Natural killer cell (primary cell): ENCODE measurements at regions not wholly inside any gene's neighbourhood (a gene's known extent, or its start where the extent isn't known, plus 50 kb on each side); places are given as distances from the start of the nearest gene placed in this dataset.

Experiments
- ATAC-seq, 3 donors: fragments of 150-1000 bp in 2 of 3; fragments of 200-7000 bp in 1 of 3; cut with Tn5 transposase; 1 replicate in 1 of 3; 2 replicates in 2 of 3; pipeline ENCODE4 v1.10.0; 2021; ENCODE audit warnings: mild to moderate bottlenecking in 2 of 3, moderate library complexity in 2 of 3
- DNase-seq, 2 donors: peaks; one replicate each; pipeline versions ENCODE4 v3.0.0 to v3.0.0-alpha.2; 2013 to 2021; ENCODE audit warnings: mixed read lengths in 1 of 2
- H3K27ac ChIP-seq: one replicate; pipeline ENCODE4 v1.5.1; 2013; ENCODE audit warnings: mild to moderate bottlenecking, low read length
- H3K27me3 ChIP-seq: one replicate; pipeline ENCODE4 v1.6.1; 2013; ENCODE audit warnings: low read length; ENCODE audit not compliant: control insufficient read depth, insufficient read depth
- H3K36me3 ChIP-seq: one replicate; pipeline ENCODE4 v1.6.1; 2013; ENCODE audit warnings: low read length; ENCODE audit not compliant: control insufficient read depth, insufficient read depth
- H3K4me1 ChIP-seq: one replicate; pipeline ENCODE4 v1.6.1; 2013; ENCODE audit warnings: low read length; ENCODE audit not compliant: control insufficient read depth, insufficient read depth
- H3K4me3 ChIP-seq: one replicate; pipeline ENCODE4 v1.5.1; 2013; ENCODE audit warnings: low read length
- H3K9me3 ChIP-seq: one replicate; pipeline ENCODE4 v1.6.1; 2013; ENCODE audit warnings: low read length; ENCODE audit not compliant: control insufficient read depth, insufficient read depth
- H3K27ac Mint-ChIP-seq, 2 donors: one replicate each; pipeline ENCODE4 v1.8.0; 2022; ENCODE audit warnings: mild to moderate bottlenecking in 2 of 2, mixed read lengths in 2 of 2, moderate library complexity in 1 of 2
- H3K27me3 Mint-ChIP-seq, 2 donors: one replicate each; pipeline ENCODE4 v1.8.0; 2022; ENCODE audit warnings: low read depth in 2 of 2, mixed read lengths in 2 of 2
- H3K36me3 Mint-ChIP-seq: one replicate; pipeline ENCODE4 v1.8.0; 2022; ENCODE audit warnings: mixed read lengths
- H3K4me1 Mint-ChIP-seq, 2 donors: one replicate each; pipeline ENCODE4 v1.8.0; 2022; ENCODE audit warnings: mixed read lengths in 2 of 2
- H3K4me3 Mint-ChIP-seq: one replicate; pipeline ENCODE4 v1.8.0; 2022; ENCODE audit warnings: mild to moderate bottlenecking, moderate library complexity, mixed read lengths
- H3K9me3 Mint-ChIP-seq, 2 donors: one replicate each; pipeline ENCODE4 v1.8.0; 2022; ENCODE audit warnings: mixed read lengths in 2 of 2
- CTCF ChIP-seq: fragments of 200-600 bp; IDR thresholded peaks from one replicate; pipeline ENCODE4 v1.8.0; 2022; ENCODE audit warnings: antibody characterized with exemption
- WGBS: methylation state at CpG from one replicate; pipeline ENCODE4 v1.1.7; 2013; ENCODE audit warnings: missing lambda C conversion rate; ENCODE audit not compliant: insufficient coverage; 5-methylcytosine and 5-hydroxymethylcytosine counted together
- intact Hi-C: fragments of 100-400 bp; cut with micrococcal nuclease; formaldehyde crosslinking; loops from one replicate; pipeline ENCODE4 v1.14.2; 2022

GRCh38 chr3:177358091-177358976, 161.1 kb upstream of the TBL1XR1 start:
- peak overlapping the region; percentile 95 for H3K4me3 Mint-ChIP-seq
- peaks cover 43% of the 10 kb centered on the region for H3K4me1 ChIP-seq
- peak overlapping the region; percentile 96 to 98 for H3K27ac Mint-ChIP-seq
- no peaks in the 10 kb centered on the region for H3K36me3 Mint-ChIP-seq
- no peaks in the 10 kb centered on the region for H3K27me3 ChIP-seq
- intact Hi-C loops, result loop anchor here (1.0 to 5.0 kb wide), 3 partner anchors 20 to 211 kb away; no protein-coding TSS in a partner anchor
- H3K4me1 Mint-ChIP-seq, result peaks cover 43 to 63% of the 10 kb centered on the region in 2 donors
- DNase-seq (peak; percentile 72 to 81), ATAC-seq (peak; percentile 59 to 80 (median 77))
- H3K36me3 ChIP-seq, result no peaks in the 10 kb centered on the region
- H3K9me3 ChIP-seq, result no peaks in the 10 kb centered on the region
- H3K27me3 Mint-ChIP-seq, result no peaks in the 10 kb centered on the region
- peak overlapping the region; percentile 36 for H3K4me3 ChIP-seq
- H3K9me3 Mint-ChIP-seq, result no peaks in the 10 kb centered on the region
- no peak for TF ChIP-seq CTCF
- WGBS, result 23% methylated on average over 10 of the region's 15 CpGs
- H3K27ac ChIP-seq, result peak overlapping the region; percentile 77

DNA sequence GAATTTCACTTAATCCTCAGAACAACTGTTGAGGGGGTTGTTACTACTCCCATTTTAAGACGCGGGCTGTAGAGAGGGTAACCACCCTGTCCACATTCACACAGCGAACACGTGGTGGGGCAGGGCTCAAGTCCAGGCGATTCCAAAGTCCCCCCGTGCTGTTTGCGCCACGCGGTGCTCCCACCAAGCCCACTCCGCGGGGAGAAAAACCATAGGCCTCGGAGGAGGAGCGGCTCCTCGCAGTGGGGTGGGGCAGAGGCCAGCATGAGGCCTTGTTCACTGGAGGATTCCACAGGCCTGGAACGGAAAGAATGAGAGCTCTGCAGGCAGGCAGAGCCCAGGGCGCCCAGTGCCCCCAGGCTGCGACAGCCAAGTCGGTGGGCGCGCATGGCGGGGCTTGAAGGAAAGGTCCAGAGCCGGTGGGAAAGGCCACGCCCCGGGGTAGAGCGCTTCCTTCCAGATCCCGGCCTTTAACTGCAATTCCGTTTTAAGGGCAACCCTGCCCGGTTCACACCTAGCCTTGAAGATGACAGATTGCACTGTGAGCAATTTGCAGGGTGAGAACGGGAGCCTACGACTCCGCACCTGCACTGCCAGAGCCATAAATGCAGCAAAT, 161.8 kb upstream of the TBL1XR1 start:
- peaks cover 43 to 63% of the 10 kb centered on the region in 2 donors for H3K4me1 Mint-ChIP-seq

GRCh38 chr3:177359593-177360357, 162.5 kb upstream of the TBL1XR1 start:
- H3K9me3 ChIP-seq, result no peaks in the 10 kb centered on the region
- under 1% methylated on average over 38 of the region's 40 CpGs for whole genome bisulfite sequencing
- H3K36me3 ChIP-seq, result no peaks in the 10 kb centered on the region
- Mint-ChIP-seq H3K27ac (peak overlapping the region; percentile 96 to 98), H3K4me3 (peak overlapping the region; percentile 95), H3K27me3 (no peaks in the 10 kb centered on the region), H3K9me3 (no peaks in the 10 kb centered on the region), H3K36me3 (no peaks in the 10 kb centered on the region), H3K4me1 (peaks cover 43 to 63% of the 10 kb centered on the region in 2 donors)
- no peaks in the 10 kb centered on the region for H3K27me3 ChIP-seq
- peak overlapping the region; percentile 60 for H3K4me3 ChIP-seq
- H3K27ac ChIP-seq, result peak overlapping the region; percentile 92
- TF ChIP-seq CTCF, result no peak
- intact Hi-C loops, result loop anchor here (1.0 to 5.0 kb wide), 6 partner anchors 161 to 320 kb away; no protein-coding TSS in a partner anchor
- DNase-seq (peak; percentile 97), ATAC-seq (peak; percentile 73 to 88 (median 74))
- H3K4me1 ChIP-seq, result peaks cover 43% of the 10 kb centered on the region

More for the DNA sequence above, 161.8 kb upstream of the TBL1XR1 start:
- peak overlapping the region; percentile 36 for H3K4me3 ChIP-seq
- no peaks in the 10 kb centered on the region for H3K9me3 ChIP-seq
- Mint-ChIP-seq H3K27me3 (no peaks in the 10 kb centered on the region), H3K27ac (peak overlapping the region; percentile 96 to 98), H3K9me3 (no peaks in the 10 kb centered on the region), H3K4me3 (peak overlapping the region; percentile 95), H3K36me3 (no peaks in the 10 kb centered on the region)
- peaks cover 43% of the 10 kb centered on the region for H3K4me1 ChIP-seq
- H3K36me3 ChIP-seq, result no peaks in the 10 kb centered on the region
- no peaks in the 10 kb centered on the region for H3K27me3 ChIP-seq
- ATAC-seq (peak in 2 of 3 donors; percentile 21 to 32), DNase-seq (peak; percentile 52 to 73)
- intact Hi-C loops, result loop anchor here (1.0 to 5.0 kb wide), 4 partner anchors 21 to 212 kb away; no protein-coding TSS in a partner anchor
- TF ChIP-seq CTCF, result no peak
- H3K27ac ChIP-seq, result peak overlapping the region; percentile 77
- WGBS, result 18% methylated on average over 31 of the region's 31 CpGs
